DOHH2 (cell line): ENCODE measurements at regions not wholly inside any gene's neighbourhood (a gene's known extent, or its start where the extent isn't known, plus 50 kb on each side); places are given as distances from the start of the nearest gene placed in this dataset.

Experiments used
- H3F3A ChIP-seq: fragments of 200-600 bp; sonication (generic), shearing (Covaris generic); 2 replicates; pipeline ENCODE4 v1.6.0; 2016; ENCODE audit warnings: antibody characterized with exemption, mild to moderate bottlenecking; ENCODE audit not compliant: control insufficient read depth, insufficient read depth
- H3K27ac ChIP-seq: fragments of 200-600 bp; sonication (generic); 2 replicates; pipeline ENCODE4 v1.5.1; 2014; ENCODE audit warnings: low read depth, mild to moderate bottlenecking, low read length, moderate library complexity
- H3K27me3 ChIP-seq: fragments of 200-600 bp; sonication (generic); 2 replicates; pipeline ENCODE4 v1.6.1; 2014; ENCODE audit warnings: mild to moderate bottlenecking, low read length, mixed read lengths; ENCODE audit not compliant: control insufficient read depth
- H3K36me3 ChIP-seq: fragments of 200-600 bp; sonication (generic); 2 replicates; pipeline ENCODE4 v1.6.1; 2014; ENCODE audit warnings: mild to moderate bottlenecking, low read length, moderate library complexity, mixed read lengths; ENCODE audit not compliant: control insufficient read depth
- H3K4me1 ChIP-seq: fragments of 200-600 bp; sonication (generic); 2 replicates; pipeline ENCODE4 v1.6.1; 2014; ENCODE audit warnings: mild to moderate bottlenecking, low read length, mixed read lengths; ENCODE audit not compliant: control insufficient read depth
- H3K4me2 ChIP-seq: fragments of 200-600 bp; sonication (generic); 2 replicates; pipeline ENCODE4 v1.6.0; 2014; ENCODE audit warnings: mild to moderate bottlenecking, low read length, moderate library complexity
- H3K4me3 ChIP-seq: fragments of 200-600 bp; sonication (generic); 2 replicates; pipeline ENCODE4 v1.5.1; 2014; ENCODE audit warnings: mild to moderate bottlenecking, low read length, mixed read lengths
- H3K79me2 ChIP-seq: fragments of 200-600 bp; sonication (generic); 2 replicates; pipeline ENCODE4 v1.6.1; 2014; ENCODE audit warnings: mild to moderate bottlenecking, low read length, mixed read lengths; ENCODE audit not compliant: control insufficient read depth
- H3K9me2 ChIP-seq: fragments of 200-600 bp; sonication (generic); replicated peaks from 2 replicates; pipeline ENCODE4 v1.6.1; 2014; ENCODE audit warnings: mild to moderate bottlenecking, low read length, mixed read lengths; ENCODE audit not compliant: control insufficient read depth
- H3K9me3 ChIP-seq: fragments of 200-600 bp; sonication (generic); 2 replicates; pipeline ENCODE4 v1.6.1; 2014; ENCODE audit warnings: antibody characterized with exemption, low read length, mixed read lengths; ENCODE audit not compliant: control insufficient read depth, insufficient read depth
- H4K20me1 ChIP-seq: fragments of 200-600 bp; sonication (generic); 2 replicates; pipeline ENCODE4 v1.6.0; 2014; ENCODE audit warnings: low read depth, mild to moderate bottlenecking, antibody characterized with exemption, low read length, moderate library complexity; ENCODE audit not compliant: control insufficient read depth, insufficient read depth
- EZH2phosphoT487 ChIP-seq: fragments of 200-600 bp; sonication (generic); IDR thresholded peaks from 2 replicates; pipeline ENCODE4 v1.6.1; 2017; ENCODE audit warnings: borderline replicate concordance, mild to moderate bottlenecking, antibody characterized with exemption, low read length, moderate library complexity, mixed read lengths
- TF ChIP-seq, protein P1 (sequence below): fragments of 200-600 bp; sonication (generic); IDR thresholded peaks from one replicate; pipeline ENCODE4 v1.5.1; 2014; ENCODE audit warnings: antibody characterized with exemption, mild to moderate bottlenecking, low read depth, low read length; ENCODE audit not compliant: poor library complexity, severe bottlenecking

DNA sequence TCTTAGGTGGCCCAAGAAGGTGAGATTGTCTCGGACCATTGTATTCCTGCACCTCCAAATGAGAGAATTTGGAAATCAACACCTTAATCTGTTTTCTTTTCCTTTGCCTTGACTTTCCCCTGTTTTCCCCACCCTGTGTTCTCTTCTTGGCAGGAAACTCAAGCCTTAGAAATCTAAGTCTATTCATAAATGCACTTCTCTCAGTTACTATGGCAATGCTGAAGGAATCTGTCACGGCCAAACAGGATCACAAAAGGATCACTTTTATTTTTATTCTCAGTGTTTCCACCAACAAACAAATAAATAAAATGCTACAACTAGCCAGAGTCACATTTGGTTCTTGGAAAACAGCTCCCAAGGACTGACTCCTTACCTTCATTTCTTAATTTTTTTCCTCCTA lies 270.5 kb downstream of the BCAT1 start:
- no peak overlapping the region for H3K4me2 ChIP-seq
- no peaks in the 10 kb centered on the region for H3K4me1 ChIP-seq
- peaks cover 7% of the 10 kb centered on the region for H3K27me3 ChIP-seq
- no peak overlapping the region for H3K27ac ChIP-seq
- H3K4me3 ChIP-seq: no peak overlapping the region
- no peaks in the 10 kb centered on the region for H3F3A ChIP-seq
- no peaks in the 10 kb centered on the region for H3K36me3 ChIP-seq
- no peaks in the 10 kb centered on the region for H3K9me3 ChIP-seq
- H3K79me2 ChIP-seq: no peaks in the 10 kb centered on the region
- H3K9me2 ChIP-seq: no peaks in the 10 kb centered on the region
- no peaks in the 10 kb centered on the region for H4K20me1 ChIP-seq
- no peak for TF ChIP-seq EZH2phosphoT487
- TF ChIP-seq, protein P1, sequence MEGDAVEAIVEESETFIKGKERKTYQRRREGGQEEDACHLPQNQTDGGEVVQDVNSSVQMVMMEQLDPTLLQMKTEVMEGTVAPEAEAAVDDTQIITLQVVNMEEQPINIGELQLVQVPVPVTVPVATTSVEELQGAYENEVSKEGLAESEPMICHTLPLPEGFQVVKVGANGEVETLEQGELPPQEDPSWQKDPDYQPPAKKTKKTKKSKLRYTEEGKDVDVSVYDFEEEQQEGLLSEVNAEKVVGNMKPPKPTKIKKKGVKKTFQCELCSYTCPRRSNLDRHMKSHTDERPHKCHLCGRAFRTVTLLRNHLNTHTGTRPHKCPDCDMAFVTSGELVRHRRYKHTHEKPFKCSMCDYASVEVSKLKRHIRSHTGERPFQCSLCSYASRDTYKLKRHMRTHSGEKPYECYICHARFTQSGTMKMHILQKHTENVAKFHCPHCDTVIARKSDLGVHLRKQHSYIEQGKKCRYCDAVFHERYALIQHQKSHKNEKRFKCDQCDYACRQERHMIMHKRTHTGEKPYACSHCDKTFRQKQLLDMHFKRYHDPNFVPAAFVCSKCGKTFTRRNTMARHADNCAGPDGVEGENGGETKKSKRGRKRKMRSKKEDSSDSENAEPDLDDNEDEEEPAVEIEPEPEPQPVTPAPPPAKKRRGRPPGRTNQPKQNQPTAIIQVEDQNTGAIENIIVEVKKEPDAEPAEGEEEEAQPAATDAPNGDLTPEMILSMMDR: no peak

GRCh38 chr12:24668563-24668962 lies 280.3 kb downstream of the BCAT1 start:
- no peaks in the 10 kb centered on the region for H4K20me1 ChIP-seq
- H3K79me2 ChIP-seq: no peaks in the 10 kb centered on the region
- no peaks in the 10 kb centered on the region for H3K9me3 ChIP-seq
- H3K4me3 ChIP-seq: no peak overlapping the region
- H3K4me2 ChIP-seq: no peak overlapping the region
- H3K4me1 ChIP-seq: no peaks in the 10 kb centered on the region
- TF ChIP-seq, protein P1: no peak
- TF ChIP-seq EZH2phosphoT487: no peak
- H3K9me2 ChIP-seq: no peaks in the 10 kb centered on the region
- no peak overlapping the region for H3K27ac ChIP-seq
- H3K36me3 ChIP-seq: no peaks in the 10 kb centered on the region
- H3K27me3 ChIP-seq: no peaks in the 10 kb centered on the region
- no peaks in the 10 kb centered on the region for H3F3A ChIP-seq

DNA sequence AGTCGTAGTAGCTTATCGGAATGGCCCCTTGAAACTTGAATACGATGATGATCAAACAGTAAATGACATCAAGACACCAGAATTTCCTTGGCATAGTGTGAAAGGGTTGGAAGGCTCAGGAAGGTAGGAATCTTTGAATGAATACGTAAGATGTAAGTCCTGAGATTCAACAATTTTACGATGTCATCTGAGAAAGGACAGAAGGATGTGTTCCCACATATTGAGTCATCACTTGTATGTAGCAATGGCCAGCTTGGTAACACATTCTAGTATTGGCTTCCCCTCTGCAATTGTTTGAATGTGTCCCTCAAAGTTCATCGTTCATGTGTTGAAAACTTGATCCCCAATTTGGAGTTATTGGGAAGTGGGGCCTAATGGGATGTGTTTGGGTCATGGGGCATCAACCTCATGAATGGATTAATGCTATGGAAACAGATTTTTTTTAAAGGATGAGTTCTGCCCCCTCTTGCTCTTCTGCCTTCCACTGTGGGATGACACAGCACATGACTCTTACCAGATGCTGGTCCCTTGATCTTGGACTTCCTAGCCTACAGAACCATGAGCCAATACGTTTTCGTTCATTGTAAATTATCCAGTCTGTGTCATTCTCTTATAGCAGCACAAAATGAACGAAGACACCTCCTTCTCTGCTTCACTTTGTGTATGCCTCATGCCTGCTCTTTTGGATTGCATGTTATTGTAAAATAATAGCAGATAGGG lies 284.6 kb downstream of the BCAT1 start:
- H3K27ac ChIP-seq: no peak overlapping the region
- no peaks in the 10 kb centered on the region for H3K9me3 ChIP-seq
- no peaks in the 10 kb centered on the region for H3K27me3 ChIP-seq
- no peaks in the 10 kb centered on the region for H3K9me2 ChIP-seq
- H4K20me1 ChIP-seq: no peaks in the 10 kb centered on the region
- no peak overlapping the region for H3K4me3 ChIP-seq
- H3K36me3 ChIP-seq: no peaks in the 10 kb centered on the region
- H3K79me2 ChIP-seq: no peaks in the 10 kb centered on the region
- no peaks in the 10 kb centered on the region for H3F3A ChIP-seq
- H3K4me1 ChIP-seq: no peaks in the 10 kb centered on the region
- TF ChIP-seq EZH2phosphoT487: no peak
- TF ChIP-seq, protein P1: no peak
- no peak overlapping the region for H3K4me2 ChIP-seq
